IMR-90 (cell line): ENCODE measurements at regions not wholly inside any gene's neighbourhood (a gene's known extent, or its start where the extent isn't known, plus 50 kb on each side); places are given as distances from the start of the nearest gene placed in this dataset.

Experiments used
- ATAC-seq: fragments of 200-7000 bp; cut with Tn5 transposase; 2 replicates; pipeline ENCODE4 v1.9.1; 2020; ENCODE audit warnings: low read depth, mild to moderate bottlenecking, moderate library complexity
- BruUV-seq: library from RNA; stranded (reverse); fragments of 400-500 nt; replicated peaks from 2 replicates; lab custom pipeline; 2021; lab: Mats Ljungman, UMichigan
- CTCF ChIA-PET: fragments of 300-600 bp; formaldehyde crosslinking; extraction: SDS; loops from one replicate; lab custom pipeline; 2021; ENCODE audit warnings: antibody characterized with exemption; lab: Yijun Ruan, JAX
- POLR2A ChIA-PET: fragments of 300-600 bp; sonication (Branson Sonifier 250); formaldehyde crosslinking; loops from one replicate; lab custom pipeline; 2022; ENCODE audit warnings: antibody characterized with exemption; ENCODE audit not compliant: unreplicated experiment; lab: Charles Lee
- DNase-seq: peaks from one replicate; pipeline ENCODE4 v3.0.0; 2013
- H2AFZ ChIP-seq: replicated peaks from 2 replicates; pipeline ENCODE3; 2013; ENCODE audit warnings: low read length, mild to moderate bottlenecking; ENCODE audit not compliant: poor library complexity
- H2AK5ac ChIP-seq: 2 replicates; pipeline ENCODE4 v1.6.1; 2013; ENCODE audit warnings: low read depth, low read length, inconsistent platforms
- H2AK9ac ChIP-seq: replicated peaks from 2 replicates; pipeline ENCODE3; 2013; ENCODE audit warnings: mild to moderate bottlenecking, low read depth, low read length, moderate library complexity; ENCODE audit not compliant: poor library complexity
- H2BK120ac ChIP-seq: 2 replicates; pipeline ENCODE4 v1.6.1; 2013; ENCODE audit warnings: low read depth, low read length, inconsistent platforms
- H2BK15ac ChIP-seq: 3 replicates; pipeline ENCODE4 v1.6.1; 2013; ENCODE audit warnings: low read depth, low read length, inconsistent platforms
- H2BK20ac ChIP-seq: 2 replicates; pipeline ENCODE4 v1.6.1; 2013; ENCODE audit warnings: low read depth, mild to moderate bottlenecking, inconsistent platforms, low read length, moderate library complexity
- H2BK5ac ChIP-seq: 2 replicates; pipeline ENCODE4 v1.6.1; 2013; ENCODE audit warnings: mild to moderate bottlenecking, low read depth, low read length, inconsistent platforms; ENCODE audit not compliant: poor library complexity, severe bottlenecking
- H3K14ac ChIP-seq: replicated peaks from 2 replicates; pipeline ENCODE4 v1.6.1; 2013; ENCODE audit warnings: low read depth, low read length, inconsistent platforms
- H3K18ac ChIP-seq: 2 replicates; pipeline ENCODE4 v1.6.1; 2013; ENCODE audit warnings: low read depth, low read length, control low read depth
- H3K23ac ChIP-seq: 2 replicates; pipeline ENCODE4 v1.6.1; 2013; ENCODE audit warnings: low read depth, low read length, inconsistent platforms
- H3K27ac ChIP-seq: 2 replicates; pipeline ENCODE4 v1.5.1; 2013; ENCODE audit warnings: mild to moderate bottlenecking, control low read depth, low read length; ENCODE audit not compliant: insufficient read depth
- H3K27me3 ChIP-seq: 2 replicates; pipeline ENCODE4 v1.6.1; 2013; ENCODE audit warnings: low read length; ENCODE audit not compliant: control insufficient read depth, insufficient read depth
- H3K36me3 ChIP-seq: 2 replicates; pipeline ENCODE4 v1.6.1; 2013; ENCODE audit warnings: low read length, mixed read lengths; ENCODE audit not compliant: control insufficient read depth, insufficient read depth
- H3K4ac ChIP-seq: 2 replicates; pipeline ENCODE4 v1.6.1; 2013; ENCODE audit warnings: low read depth, low read length, inconsistent platforms
- H3K4me1 ChIP-seq: 2 replicates; pipeline ENCODE4 v1.6.1; 2013; ENCODE audit warnings: low read length, mixed read lengths; ENCODE audit not compliant: control insufficient read depth, insufficient read depth
- H3K4me2 ChIP-seq: 2 replicates; pipeline ENCODE4 v1.6.1; 2013; ENCODE audit warnings: low read depth, mild to moderate bottlenecking, control low read depth, low read length, moderate library complexity
- H3K4me3 ChIP-seq: 2 replicates; pipeline ENCODE4 v1.5.1; 2013; ENCODE audit warnings: low read depth, mild to moderate bottlenecking, control low read depth, low read length, moderate library complexity; ENCODE audit not compliant: insufficient read depth
- H3K56ac ChIP-seq: 2 replicates; pipeline ENCODE4 v1.6.1; 2013; ENCODE audit warnings: low read length, inconsistent platforms; ENCODE audit not compliant: insufficient read depth; ENCODE audit errors: extremely low read depth
- H3K79me1 ChIP-seq, 2 experiments: 2 replicates each; pipeline ENCODE4 v1.6.1; 2013; ENCODE audit warnings: low read length in 2 of 2, inconsistent platforms in 1 of 2, low read depth in 1 of 2
- H3K9ac ChIP-seq: 2 replicates; pipeline ENCODE4 v1.6.1; 2013; ENCODE audit warnings: low read depth, low read length, control low read depth
- H3K9me1 ChIP-seq: 2 replicates; pipeline ENCODE4 v1.6.1; 2013; ENCODE audit warnings: low read length, inconsistent platforms; ENCODE audit not compliant: insufficient read depth
- H3K9me3 ChIP-seq: 2 replicates; pipeline ENCODE4 v1.6.1; 2013; ENCODE audit warnings: low read length; ENCODE audit not compliant: control insufficient read depth, insufficient read depth
- H4K20me1 ChIP-seq: 2 replicates; pipeline ENCODE4 v1.6.1; 2013; ENCODE audit warnings: low read length, inconsistent platforms; ENCODE audit not compliant: insufficient read depth
- H4K5ac ChIP-seq: 2 replicates; pipeline ENCODE4 v1.6.1; 2013; ENCODE audit warnings: mild to moderate bottlenecking, low read depth, low read length, control low read depth
- H4K8ac ChIP-seq, 2 experiments: 2 replicates each; pipeline ENCODE4 v1.6.1; 2013; ENCODE audit warnings: low read depth in 2 of 2, low read length in 2 of 2, control low read depth in 1 of 2, inconsistent platforms in 1 of 2
- H4K91ac ChIP-seq: 2 replicates; pipeline ENCODE4 v1.6.1; 2013; ENCODE audit warnings: low read depth, low read length, inconsistent platforms; ENCODE audit not compliant: insufficient read depth
- CEBPB ChIP-seq: IDR thresholded peaks from 2 replicates; pipeline ENCODE4 v1.6.1; 2012; ENCODE audit warnings: low read depth, low read length, improper control_type of control experiment
- MAFK ChIP-seq: IDR thresholded peaks from 2 replicates; pipeline ENCODE4 v1.6.1; 2012; ENCODE audit warnings: low read depth, low read length, improper control_type of control experiment
- MAZ ChIP-seq: IDR thresholded peaks from 2 replicates; pipeline ENCODE4 v1.6.1; 2012; ENCODE audit warnings: low read depth, mild to moderate bottlenecking, low read length, improper control_type of control experiment, moderate library complexity, borderline replicate concordance
- WGBS, 2 experiments: methylation state at CpG; one replicate each; pipeline versions ENCODE4 v1.1.5 to v1.1.7; 2013; ENCODE audit warnings: missing lambda C conversion rate in 2 of 2; ENCODE audit not compliant: insufficient read length in 1 of 2; ENCODE audit errors: extremely low coverage in 2 of 2; 5-methylcytosine and 5-hydroxymethylcytosine counted together
- dilution Hi-C: fragments of 300-500 bp; cut with HindIII; formaldehyde crosslinking; loops from one replicate; pipeline ENCODE4 v1.14.3; 2018; ENCODE audit warnings: low sequenced_read_pairs; ENCODE audit not compliant: unreplicated experiment
- in situ Hi-C: fragments of 300-500 bp; cut with MboI; formaldehyde crosslinking; loops from 3 replicates; pipeline ENCODE4 v1.14.3; 2019; ENCODE audit warnings: low sequenced_read_pairs, inconsistent platforms, mixed read lengths
- intact Hi-C: fragments of 100-400 bp; cut with micrococcal nuclease; formaldehyde crosslinking; loops from 2 replicates; pipeline ENCODE4 v1.10.0; 2022

DNA sequence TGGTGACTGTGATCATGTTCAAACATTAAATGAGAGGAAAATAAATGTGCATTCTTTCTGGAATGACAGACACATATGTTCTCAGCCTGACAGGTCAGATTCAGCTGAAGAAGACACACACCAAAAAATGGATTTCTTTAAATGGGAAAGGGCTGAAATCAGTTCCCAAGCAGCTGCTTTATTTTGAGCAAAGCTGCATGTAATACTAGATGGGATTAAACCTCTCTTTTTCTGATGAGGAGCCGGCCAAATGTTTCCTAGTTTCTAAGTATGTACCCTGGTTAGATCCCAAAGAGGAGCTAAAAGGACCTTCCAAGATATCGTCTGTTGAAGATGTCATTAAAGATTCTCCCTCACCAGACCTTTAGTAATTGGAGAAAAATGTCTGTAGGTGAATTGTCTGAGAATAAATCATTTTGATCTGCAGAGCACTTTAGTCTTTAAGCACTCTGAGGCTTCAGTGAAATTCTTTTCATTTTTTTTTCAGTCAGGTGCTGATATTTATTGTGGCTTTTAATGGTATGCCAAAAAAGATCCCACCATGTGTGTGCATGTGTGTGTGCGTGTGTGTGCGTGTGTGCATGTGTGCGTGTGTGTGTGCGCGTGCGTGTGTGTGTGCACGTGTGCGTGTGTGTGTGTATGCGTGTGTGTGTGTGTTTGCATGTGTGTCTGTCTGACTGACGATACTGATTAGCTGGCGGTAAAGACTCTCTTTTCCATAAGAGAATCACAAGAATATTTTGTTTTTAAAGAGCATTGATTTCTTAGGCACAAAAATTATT is 175.8 kb downstream of the IRS1 start:
- H3K36me3 ChIP-seq = no peaks in the 10 kb centered on the region
- BruUV-seq = no TSS peak
- H3K23ac ChIP-seq = 0 out of 2 replicates have a peak overlapping the region, but pooled peaks have one; percentile 24
- no peaks in the 10 kb centered on the region for H3K79me1 ChIP-seq
- no peak overlapping the region; the same call in none of the 2 replicates for H4K91ac ChIP-seq
- H3K18ac ChIP-seq = peak overlapping the region; percentile 11; the same call in 1 of the 2 replicates
- dilution Hi-C loops (no loop called here), in situ Hi-C loops (no loop called here), intact Hi-C loops (no loop called here)
- no peak overlapping the region for H2AFZ ChIP-seq
- no peak overlapping the region for H3K4me2 ChIP-seq
- H3K9me3 ChIP-seq = no peaks in the 10 kb centered on the region; the same call in 1 of the 2 replicates
- peak overlapping the region; percentile 93; the same call in 1 of the 2 replicates for H2AK5ac ChIP-seq
- no peak overlapping the region for H2BK15ac ChIP-seq
- no peak overlapping the region for H3K27ac ChIP-seq
- no peak for TF ChIP-seq MAZ
- no peak for TF ChIP-seq CEBPB
- TF ChIP-seq MAFK = no peak
- no peak overlapping the region for H4K5ac ChIP-seq
- peak overlapping the region; percentile 53; the same call in 1 of the 2 replicates for H3K4ac ChIP-seq
- ATAC-seq = no peak
- CTCF ChIA-PET = no interaction called here
- no peak overlapping the region for H3K4me3 ChIP-seq
- no peak overlapping the region for H2AK9ac ChIP-seq
- H3K9ac ChIP-seq = no peak overlapping the region
- H4K8ac ChIP-seq = peak overlapping the region in 1 of 2 experiments; percentile 32; a peak in 1 of 4 replicates
- peak overlapping the region; percentile 31; the same call in 1 of the 2 replicates for H2BK20ac ChIP-seq
- peak overlapping the region; percentile 21; the same call in 1 of the 2 replicates for H2BK120ac ChIP-seq
- no peak overlapping the region for H2BK5ac ChIP-seq
- 0 out of 2 replicates have a peak overlapping the region, but pooled peaks have one; percentile 1 for H3K14ac ChIP-seq
- POLR2A ChIA-PET = no interaction called here
- no peaks in the 10 kb centered on the region for H3K27me3 ChIP-seq
- no peaks in the 10 kb centered on the region; the same call in none of the 2 replicates for H3K9me1 ChIP-seq
- WGBS, 2 experiments = no CpG with 5 or more reads among the region's 13 CpGs
- no peak for DNase-seq
- H3K56ac ChIP-seq = no peak overlapping the region
- H3K4me1 ChIP-seq = peaks cover 2% of the 10 kb centered on the region; the same call in 1 of the 2 replicates
- no peaks in the 10 kb centered on the region for H4K20me1 ChIP-seq
